Hematopoietic multipotent progenitor cell treated with erythropoietin and hydrocortisone succinate and interleukin-3 and kit ligand, for 6 days (in vitro differentiated cells): ENCODE measurements at regions not wholly inside any gene's neighbourhood (a gene's known extent, or its start where the extent isn't known, plus 50 kb on each side); places are given as distances from the start of the nearest gene placed in this dataset.

Source experiments
- DNase-seq: peaks from one replicate; pipeline ENCODE4 v3.0.0-alpha.2; 2015

- DNase-seq: peak; percentile 25
These were observed 358.3 kb downstream of the KLF5 start for GRCh38 chr13:73417012-73417615.

- DNase-seq: no peak
These were observed 357.3 kb downstream of the KLF5 start for GRCh38 chr13:73416093-73416492.

DNA sequence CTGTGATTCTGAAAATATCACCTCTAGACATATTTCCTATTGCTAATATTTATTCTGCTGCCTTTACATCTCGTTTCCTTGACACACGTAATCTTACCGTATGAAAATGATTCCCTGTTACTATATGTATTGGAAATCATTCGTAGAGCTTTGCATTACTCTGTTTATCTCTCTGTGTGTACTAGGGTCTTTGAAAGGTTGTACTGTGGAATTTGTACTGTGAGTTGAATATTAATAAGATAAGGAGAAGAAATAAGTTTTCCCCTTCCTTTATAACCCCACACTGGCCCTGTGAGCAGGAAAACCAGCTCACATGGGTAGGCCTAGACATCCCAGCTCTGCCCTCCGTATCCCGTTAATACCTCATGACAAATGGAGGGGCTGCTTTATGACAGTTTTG is 354.9 kb downstream of the KLF5 start:
- no peak for DNase-seq

- no peak for DNase-seq
These were observed 354.1 kb downstream of the KLF5 start for GRCh38 chr13:73412933-73413332.

DNA sequence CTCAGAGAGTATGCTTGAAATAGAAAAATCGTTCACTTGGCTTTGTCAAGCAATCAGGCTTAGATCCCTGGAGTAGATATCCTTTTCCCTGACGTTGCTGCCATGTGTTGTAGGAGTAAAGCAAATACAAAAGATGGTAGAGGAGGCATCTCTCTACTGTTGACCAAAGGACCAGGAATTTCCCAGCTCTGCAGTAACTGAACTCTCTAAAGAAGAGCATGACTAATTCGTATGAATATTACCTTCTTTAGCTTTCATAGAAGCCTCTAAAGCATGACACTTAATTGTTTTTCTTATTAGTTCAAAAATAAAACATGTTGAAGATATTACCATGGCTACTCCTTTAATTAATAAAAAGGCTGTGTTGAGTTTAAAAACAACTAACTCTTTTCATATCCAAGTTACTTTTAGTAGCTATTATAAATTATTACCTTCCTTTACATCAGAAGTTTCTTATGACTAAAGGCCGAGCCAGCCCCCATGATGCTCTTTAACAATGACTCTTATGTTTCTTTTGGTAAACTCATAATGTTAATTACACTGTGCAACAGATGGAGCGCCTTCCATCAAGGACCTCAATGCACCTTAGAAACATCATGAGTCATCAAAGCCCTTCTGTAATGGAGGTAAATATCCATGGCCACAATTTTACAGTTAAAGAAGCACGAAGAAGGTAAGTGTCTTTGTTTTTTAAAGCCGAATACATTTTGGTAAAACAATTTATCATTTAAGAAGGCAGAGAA is 352.4 kb downstream of the KLF5 start:
- no peak for DNase-seq

GRCh38 chr13:73406454-73406853 is 347.6 kb downstream of the KLF5 start:
- no peak for DNase-seq

DNA sequence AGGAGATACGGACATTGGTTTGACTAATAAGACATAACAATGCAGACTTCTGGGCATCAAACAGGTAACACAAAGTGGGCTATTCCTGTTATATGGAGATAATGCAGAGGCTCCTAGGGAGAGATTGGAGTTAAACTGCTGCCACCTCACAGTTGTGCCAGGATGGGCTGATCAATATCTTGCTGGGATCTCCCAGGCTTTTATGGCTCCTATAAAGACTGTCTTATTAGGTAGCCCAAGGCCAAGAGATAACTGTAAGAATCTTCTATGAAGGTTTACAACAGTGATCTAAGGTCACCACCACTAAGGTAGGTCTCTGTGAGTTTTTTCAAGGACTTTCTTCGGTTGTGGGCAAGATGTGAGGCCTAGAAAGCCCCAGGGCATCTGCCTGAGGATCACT is 345.8 kb downstream of the KLF5 start:
- DNase-seq: no peak

- peak; percentile 21 for DNase-seq
These were observed 344.7 kb downstream of the KLF5 start for GRCh38 chr13:73403355-73404120.

DNA sequence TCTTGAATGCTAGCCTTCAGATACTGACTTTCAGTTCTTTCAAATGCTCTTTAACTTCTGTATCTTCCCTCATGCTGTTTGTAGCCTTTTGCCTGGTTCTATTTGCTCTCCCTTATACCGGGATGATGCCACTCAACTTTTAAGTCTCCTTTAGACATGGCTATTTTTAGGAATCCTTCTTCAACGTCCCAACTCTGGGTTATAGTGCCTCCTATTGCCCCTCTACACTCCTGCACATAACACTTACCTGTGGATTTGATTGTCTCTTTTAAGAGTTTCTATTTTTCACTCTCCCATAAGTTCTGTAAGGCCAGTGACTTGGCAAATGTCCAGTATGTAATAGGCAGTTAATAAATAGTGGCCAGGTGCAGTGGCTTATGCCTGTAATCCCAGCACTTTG is 343.0 kb downstream of the KLF5 start:
- DNase-seq: no peak

GRCh38 chr13:73399347-73400216 is 340.8 kb downstream of the KLF5 start:
- DNase-seq: no peak

- no peak for DNase-seq
These were observed 338.9 kb downstream of the KLF5 start for GRCh38 chr13:73397496-73398305.

- DNase-seq: no peak
These were observed 335.3 kb downstream of the KLF5 start for GRCh38 chr13:73394066-73394465.

GRCh38 chr13:73390100-73390499 is 331.3 kb downstream of the KLF5 start:
- no peak for DNase-seq

- DNase-seq: no peak
These were observed 329.8 kb downstream of the KLF5 start for GRCh38 chr13:73388586-73388985.

DNA sequence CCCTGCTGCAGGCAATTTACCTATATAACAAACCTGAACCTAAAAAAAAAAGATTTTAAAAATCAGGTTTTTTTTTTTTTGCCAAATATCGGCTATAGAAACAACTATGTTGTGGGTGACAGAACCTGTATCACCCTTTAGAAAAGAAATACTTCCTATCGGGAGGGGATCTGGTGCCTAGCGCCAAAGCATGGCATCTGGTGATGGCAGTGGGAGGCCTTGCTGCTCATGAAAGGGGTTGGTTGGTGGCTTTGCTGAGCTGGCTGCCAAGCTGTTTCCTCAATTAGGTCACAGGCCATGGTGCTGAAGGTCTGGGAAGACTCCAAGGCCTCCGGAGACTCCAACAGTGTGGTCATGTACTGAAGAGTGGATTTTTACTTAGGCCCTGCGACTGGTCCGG is 328.5 kb downstream of the KLF5 start:
- DNase-seq: no peak

GRCh38 chr13:73385848-73386247 is 327.0 kb downstream of the KLF5 start:
- DNase-seq: no peak

DNA sequence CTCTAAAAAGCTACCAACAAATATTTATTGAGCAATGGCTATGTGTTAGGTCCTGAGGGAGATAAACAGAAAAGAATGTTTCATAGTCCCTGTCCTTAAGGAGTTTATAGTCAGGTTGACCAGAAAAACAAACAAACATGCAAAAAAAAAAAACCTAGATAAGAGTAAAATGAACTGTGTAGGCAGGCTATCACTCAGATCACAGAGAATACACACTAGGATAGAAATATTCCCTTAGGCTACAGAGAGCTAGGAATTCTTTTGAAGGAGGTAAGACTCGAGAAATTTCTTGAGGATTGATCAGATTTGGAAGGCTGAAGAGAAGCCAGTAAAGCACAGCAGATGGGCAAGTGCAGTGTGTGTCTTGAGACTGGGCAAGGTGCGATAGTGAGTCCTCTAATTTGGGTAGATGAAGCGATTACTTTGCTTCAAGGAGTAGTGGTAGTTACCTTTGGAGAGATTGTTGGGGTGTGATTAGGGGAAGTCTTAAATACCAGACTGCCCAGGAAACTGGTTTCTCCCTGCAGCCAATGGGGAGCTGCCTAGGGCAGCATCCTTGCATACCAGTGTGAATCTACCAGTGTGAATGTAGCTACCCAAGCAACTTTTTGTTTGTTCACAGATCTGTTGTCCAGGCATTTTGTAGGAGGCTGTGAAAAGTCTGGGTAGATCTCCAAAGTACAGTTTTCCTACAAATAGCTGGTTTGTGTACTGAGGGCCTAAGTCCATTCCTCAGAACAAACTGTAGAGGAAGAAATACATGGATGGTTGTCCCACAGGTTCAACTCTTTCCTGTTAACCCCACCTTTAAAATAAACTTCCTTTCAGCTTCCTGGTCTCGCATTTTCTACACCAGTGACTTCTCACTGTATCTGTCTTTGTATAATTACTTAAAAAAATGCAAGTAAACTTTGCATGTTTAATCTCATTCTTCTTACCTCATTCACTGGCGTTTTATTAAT is 314.1 kb downstream of the KLF5 start:
- no peak for DNase-seq

GRCh38 chr13:73370066-73370465 is 311.3 kb downstream of the KLF5 start:
- no peak for DNase-seq

- no peak for DNase-seq
These were observed 310.3 kb downstream of the KLF5 start for GRCh38 chr13:73369095-73369494.

- DNase-seq: no peak
These were observed 309.8 kb downstream of the KLF5 start for GRCh38 chr13:73368608-73369007.

GRCh38 chr13:73367886-73368285 is 309.1 kb downstream of the KLF5 start:
- no peak for DNase-seq
